GM12878 (cell line): ENCODE measurements at regions not wholly inside any gene's neighbourhood (a gene's known extent, or its start where the extent isn't known, plus 50 kb on each side); places are given as distances from the start of the nearest gene placed in this dataset.

Experiments
- ATAC-seq: fragments of 200-7000 bp; cut with Tn5 transposase; 3 replicates; pipeline ENCODE4 v1.9.1; 2020; ENCODE audit warnings: mild to moderate bottlenecking, moderate library complexity
- BruUV-seq: library from RNA; stranded (reverse); fragments of 400-500 nt; replicated peaks from 2 replicates; lab custom pipeline; 2021; lab: Mats Ljungman, UMichigan
- CTCF ChIA-PET: fragments of 300-600 bp; sonication (Branson Sonifier 250); formaldehyde crosslinking; extraction: SDS; loops from one replicate; lab custom pipeline; 2021; ENCODE audit warnings: inconsistent platforms; lab: Yijun Ruan, JAX
- POLR2A ChIA-PET: fragments of 350-600 bp; formaldehyde crosslinking; extraction: SDS; loops from one replicate; lab custom pipeline; 2021; ENCODE audit warnings: inconsistent platforms; lab: Charles Lee
- RAD21 ChIA-PET: fragments of 300-600 bp; sonication (Branson Sonifier 250); formaldehyde crosslinking; loops from one replicate; lab custom pipeline; 2023; ENCODE audit warnings: antibody characterized with exemption; ENCODE audit not compliant: unreplicated experiment; lab: Charles Lee
- SMC1A ChIA-PET: fragments of 300-600 bp; sonication (Branson Sonifier 250); formaldehyde crosslinking; loops from one replicate; lab custom pipeline; 2023; ENCODE audit not compliant: unreplicated experiment, uncharacterized antibody; lab: Charles Lee
- DNase-seq: peaks from one replicate; pipeline ENCODE4 v3.0.0-alpha.2; 2011; ENCODE audit warnings: low read depth, low spot score
- FAIRE-seq: peaks from 3 replicates; lab custom pipeline; 2011; peaks lifted over from hg19 to GRCh38; lab: Jason Lieb, UNC
- H2AFZ ChIP-seq: 2 replicates; pipeline ENCODE4 v1.6.0; 2011; ENCODE audit warnings: low read depth, low read length, control low read depth; ENCODE audit not compliant: control insufficient read depth
- H3K27ac ChIP-seq: 2 replicates; pipeline ENCODE4 v1.5.1; 2011; ENCODE audit warnings: control low read depth; ENCODE audit not compliant: control insufficient read depth, insufficient read depth
- H3K27me3 ChIP-seq, 2 experiments: replicated peaks in 1 of 2; 2 replicates each; pipeline versions ENCODE4 v1.6.0 to v1.6.1; 2011; ENCODE audit warnings: low read length in 1 of 2; ENCODE audit not compliant: control insufficient read depth in 2 of 2, insufficient read depth in 2 of 2
- H3K36me3 ChIP-seq, 2 experiments: 2 replicates each; pipeline ENCODE4 v1.5.1; 2011; ENCODE audit warnings: low read length in 1 of 2; ENCODE audit not compliant: control insufficient read depth in 2 of 2, insufficient read depth in 2 of 2
- H3K4me1 ChIP-seq: 2 replicates; pipeline ENCODE4 v1.6.1; 2011; ENCODE audit warnings: mild to moderate bottlenecking, low read length, moderate library complexity, mixed read lengths; ENCODE audit not compliant: control insufficient read depth, insufficient read depth
- H3K4me2 ChIP-seq: 2 replicates; pipeline ENCODE4 v1.6.0; 2011; ENCODE audit warnings: control low read depth; ENCODE audit not compliant: control insufficient read depth, insufficient read depth
- H3K4me3 ChIP-seq: fragments of 200-600 bp; sonication (generic); 2 replicates; pipeline ENCODE4 v1.5.1; 2016
- H3K79me2 ChIP-seq: 2 replicates; pipeline ENCODE4 v1.6.0; 2011; ENCODE audit warnings: low read length; ENCODE audit not compliant: control insufficient read depth, insufficient read depth
- H3K9ac ChIP-seq: 2 replicates; pipeline ENCODE4 v1.8.0; 2011; ENCODE audit warnings: low read length, control low read depth, mixed read lengths; ENCODE audit not compliant: control insufficient read depth, insufficient read depth
- H3K9me3 ChIP-seq: replicated peaks from 3 replicates; pipeline ENCODE4 v1.5.1; 2011; ENCODE audit warnings: mild to moderate bottlenecking, low read length; ENCODE audit not compliant: control insufficient read depth, insufficient read depth
- H4K20me1 ChIP-seq: 2 replicates; pipeline ENCODE4 v1.6.0; 2011; ENCODE audit not compliant: control insufficient read depth, insufficient read depth
- BMI1 ChIP-seq: fragments of 450-650 bp; IDR thresholded peaks from 2 replicates; pipeline ENCODE4 v1.6.1; 2016; ENCODE audit warnings: mild to moderate bottlenecking, moderate library complexity, borderline replicate concordance
- IKZF2 ChIP-seq, 2 experiments: fragments of 450-650 bp; IDR thresholded peaks; 2 replicates each; pipeline ENCODE4 v1.6.1; 2017; ENCODE audit warnings: mild to moderate bottlenecking in 2 of 2, moderate library complexity in 2 of 2
- KAT2A ChIP-seq: conservative IDR thresholded peaks from 2 replicates; pipeline ENCODE4 v1.6.1; 2011; ENCODE audit warnings: low read depth, low read length; ENCODE audit not compliant: control insufficient read depth
- KDM1A ChIP-seq: fragments of 200-600 bp; sonication (generic); IDR thresholded peaks from 2 replicates; pipeline ENCODE4 v1.6.1; 2016; ENCODE audit warnings: borderline replicate concordance
- MTA2 ChIP-seq: fragments of 450-650 bp; IDR thresholded peaks from 2 replicates; pipeline ENCODE4 v1.6.1; 2016; ENCODE audit warnings: low read depth, mild to moderate bottlenecking, moderate library complexity
- MXI1 ChIP-seq: fragments of 150-350 bp; IDR thresholded peaks from 2 replicates; pipeline ENCODE4 v1.6.1; 2011; ENCODE audit warnings: low read depth, mild to moderate bottlenecking, inconsistent platforms, low read length, improper control_type of control experiment
- POLR2AphosphoS5 ChIP-seq: IDR thresholded peaks from 2 replicates; pipeline ENCODE4 v1.6.1; 2011; ENCODE audit warnings: mild to moderate bottlenecking, low read length, inconsistent platforms
- RB1 ChIP-seq: fragments of 450-650 bp; formaldehyde crosslinking; IDR thresholded peaks from 2 replicates; pipeline ENCODE4 v1.6.1; 2017; ENCODE audit warnings: mild to moderate bottlenecking, borderline replicate concordance
- SUPT20H ChIP-seq: IDR thresholded peaks from 2 replicates; pipeline ENCODE4 v1.6.1; 2011; ENCODE audit warnings: low read depth, mild to moderate bottlenecking, low read length, moderate library complexity, borderline replicate concordance; ENCODE audit not compliant: control insufficient read depth
- ZNF622 ChIP-seq: fragments of 450-650 bp; IDR thresholded peaks from 2 replicates; pipeline ENCODE4 v1.6.1; 2017; ENCODE audit warnings: mild to moderate bottlenecking, inconsistent platforms
- WGBS: methylation state at CpG from one replicate; pipeline ENCODE4 v1.1.6; 2016; ENCODE audit warnings: low lambda C conversion rate; ENCODE audit not compliant: insufficient replicate concordance, insufficient coverage; ENCODE audit errors: missing lambda C conversion rate; 5-methylcytosine and 5-hydroxymethylcytosine counted together
- in situ Hi-C: fragments of 300-500 bp; cut with MboI; formaldehyde crosslinking; loops from 9 replicates; pipeline ENCODE4 v1.14.3; 2018; ENCODE audit warnings: mixed read lengths
- intact Hi-C: fragments of 100-400 bp; cut with micrococcal nuclease; formaldehyde crosslinking; loops from one replicate; pipeline ENCODE4 v1.14.2; 2022; ENCODE audit not compliant: unreplicated experiment
- TF ChIP-seq, protein P1 (sequence below): IDR thresholded peaks from 2 replicates; pipeline ENCODE4 v1.6.1; 2011; ENCODE audit warnings: mild to moderate bottlenecking, low read depth, low read length, moderate library complexity; ENCODE audit not compliant: insufficient replicate concordance
- TF ChIP-seq, protein P2 (sequence below): fragments of 450-650 bp; formaldehyde crosslinking; IDR thresholded peaks from 2 replicates; pipeline ENCODE4 v1.4.0; 2022; ENCODE audit warnings: mild to moderate bottlenecking, moderate library complexity

DNA sequence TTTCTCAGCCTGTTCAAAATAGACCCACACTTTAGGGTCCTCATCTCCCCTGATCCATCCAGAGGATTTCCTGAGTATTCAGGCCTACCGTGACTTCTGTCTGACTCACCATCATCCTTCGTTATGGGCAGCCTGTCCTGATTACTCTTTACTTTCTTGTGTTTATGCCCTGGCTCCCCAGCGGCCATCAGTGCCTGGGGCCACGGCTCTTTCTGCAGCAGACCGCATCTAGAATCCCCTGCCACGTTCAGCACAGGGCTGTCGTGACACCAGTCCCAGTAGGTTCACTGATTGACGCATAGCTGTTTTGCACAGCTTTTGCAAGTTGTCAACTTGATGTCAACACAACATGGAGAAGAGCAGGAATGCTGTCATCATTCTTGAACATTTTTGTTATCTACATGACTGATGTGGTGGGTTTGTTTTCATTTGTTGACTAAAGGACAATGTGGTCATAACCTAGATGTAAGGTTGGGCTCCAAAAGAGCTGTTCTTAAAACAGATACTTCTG is 225.6 kb downstream of the HAUS1 start (continued):
- TF ChIP-seq SUPT20H = no peak
- no peak for TF ChIP-seq IKZF2 (IDR thresholded peaks at IDR 0.05)
- TF ChIP-seq KAT2A = no peak
- no peak for TF ChIP-seq MXI1
- TF ChIP-seq POLR2AphosphoS5 = no peak
- TF ChIP-seq, protein P1, sequence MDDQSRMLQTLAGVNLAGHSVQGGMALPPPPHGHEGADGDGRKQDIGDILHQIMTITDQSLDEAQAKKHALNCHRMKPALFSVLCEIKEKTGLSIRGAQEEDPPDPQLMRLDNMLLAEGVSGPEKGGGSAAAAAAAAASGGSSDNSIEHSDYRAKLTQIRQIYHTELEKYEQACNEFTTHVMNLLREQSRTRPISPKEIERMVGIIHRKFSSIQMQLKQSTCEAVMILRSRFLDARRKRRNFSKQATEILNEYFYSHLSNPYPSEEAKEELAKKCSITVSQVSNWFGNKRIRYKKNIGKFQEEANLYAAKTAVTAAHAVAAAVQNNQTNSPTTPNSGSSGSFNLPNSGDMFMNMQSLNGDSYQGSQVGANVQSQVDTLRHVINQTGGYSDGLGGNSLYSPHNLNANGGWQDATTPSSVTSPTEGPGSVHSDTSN = no peak
- TF ChIP-seq, protein P2, sequence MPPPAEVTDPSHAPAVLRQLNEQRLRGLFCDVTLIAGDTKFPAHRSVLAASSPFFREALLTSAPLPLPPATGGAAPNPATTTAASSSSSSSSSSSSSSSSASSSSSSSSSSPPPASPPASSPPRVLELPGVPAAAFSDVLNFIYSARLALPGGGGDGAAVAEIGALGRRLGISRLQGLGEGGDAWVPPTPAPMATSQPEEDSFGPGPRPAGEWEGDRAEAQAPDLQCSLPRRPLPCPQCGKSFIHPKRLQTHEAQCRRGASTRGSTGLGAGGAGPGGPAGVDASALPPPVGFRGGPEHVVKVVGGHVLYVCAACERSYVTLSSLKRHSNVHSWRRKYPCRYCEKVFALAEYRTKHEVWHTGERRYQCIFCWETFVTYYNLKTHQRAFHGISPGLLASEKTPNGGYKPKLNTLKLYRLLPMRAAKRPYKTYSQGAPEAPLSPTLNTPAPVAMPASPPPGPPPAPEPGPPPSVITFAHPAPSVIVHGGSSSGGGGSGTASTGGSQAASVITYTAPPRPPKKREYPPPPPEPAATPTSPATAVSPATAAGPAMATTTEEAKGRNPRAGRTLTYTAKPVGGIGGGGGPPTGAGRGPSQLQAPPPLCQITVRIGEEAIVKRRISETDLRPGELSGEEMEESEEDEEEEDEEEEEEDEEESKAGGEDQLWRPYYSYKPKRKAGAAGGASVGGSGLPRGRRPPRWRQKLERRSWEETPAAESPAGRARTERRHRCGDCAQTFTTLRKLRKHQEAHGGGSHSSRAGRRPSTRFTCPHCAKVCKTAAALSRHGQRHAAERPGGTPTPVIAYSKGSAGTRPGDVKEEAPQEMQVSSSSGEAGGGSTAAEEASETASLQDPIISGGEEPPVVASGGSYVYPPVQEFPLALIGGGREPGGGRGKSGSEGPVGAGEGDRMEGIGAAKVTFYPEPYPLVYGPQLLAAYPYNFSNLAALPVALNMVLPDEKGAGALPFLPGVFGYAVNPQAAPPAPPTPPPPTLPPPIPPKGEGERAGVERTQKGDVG (CRISPR knock-in tag) = no peak

DNA sequence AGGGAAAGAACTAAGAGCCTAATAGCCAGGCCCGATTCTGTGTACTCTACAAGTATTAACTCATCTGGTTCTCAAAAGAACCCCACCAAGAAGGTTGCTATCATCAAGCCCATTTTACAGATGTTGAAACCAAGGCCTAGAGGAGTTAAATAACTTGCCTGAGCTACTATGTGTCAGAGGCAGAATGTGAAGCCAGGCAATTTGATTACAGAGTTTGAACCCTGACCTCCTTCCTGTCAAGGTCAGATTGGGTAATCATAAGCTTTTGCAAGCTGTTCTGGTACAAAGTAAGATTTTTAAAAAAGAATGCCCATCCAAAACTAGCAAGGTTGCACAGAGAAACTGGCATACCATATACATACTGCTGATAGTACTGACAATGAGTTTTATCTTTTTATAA is 227.1 kb downstream of the HAUS1 start:
- intact Hi-C loops = no loop called here

More for the DNA sequence above, 227.1 kb downstream of the HAUS1 start:
- TF ChIP-seq KDM1A (no peak), RB1 (no peak), ZNF622 (no peak), BMI1 (no peak), POLR2AphosphoS5 (no peak), MTA2 (no peak)
- TF ChIP-seq, all 136 proteins: peak for 0
- ChIA-PET POLR2A (interaction anchor here (0.6 kb wide), 1 partner anchor 32 kb away, joined by 3 read pairs; no protein-coding TSS in a partner anchor), RAD21 (no interaction called here), CTCF (no interaction called here), SMC1A (no interaction called here)
- H3K9me3 ChIP-seq = no peaks in the 10 kb centered on the region
- 35% methylated on average over 1 of the region's 1 CpG for WGBS
- FAIRE-seq = no peak
- H3K36me3 ChIP-seq = no peaks in the 10 kb centered on the region
- BruUV-seq = no TSS peak
- peaks cover 4 to 9% of the 10 kb centered on the region in 2 experiments for H3K27me3 ChIP-seq
- no peak for DNase-seq
- H2AFZ ChIP-seq = no peak overlapping the region
- H3K4me1 ChIP-seq = no peaks in the 10 kb centered on the region
- ATAC-seq = no peak
- in situ Hi-C loops = no loop called here
- H4K20me1 ChIP-seq = no peaks in the 10 kb centered on the region
- no peak overlapping the region for H3K4me2 ChIP-seq
- no peak overlapping the region for H3K9ac ChIP-seq
- no peak overlapping the region for H3K27ac ChIP-seq
- H3K4me3 ChIP-seq = no peak overlapping the region
- H3K79me2 ChIP-seq = no peaks in the 10 kb centered on the region
